COR-L47 (cell line): ENCODE measurements at regions not wholly inside any gene's neighbourhood (a gene's known extent, or its start where the extent isn't known, plus 50 kb on each side); places are given as distances from the start of the nearest gene placed in this dataset.

Experiments
- DNase-seq: peaks from one replicate; lab custom pipeline; 2025; lab: John Stamatoyannopoulos, UW

- DNase-seq: no peak
Observed at GRCh38 chr18:24561369-24561965, 101.0 kb downstream of the HRH4 start.

DNA sequence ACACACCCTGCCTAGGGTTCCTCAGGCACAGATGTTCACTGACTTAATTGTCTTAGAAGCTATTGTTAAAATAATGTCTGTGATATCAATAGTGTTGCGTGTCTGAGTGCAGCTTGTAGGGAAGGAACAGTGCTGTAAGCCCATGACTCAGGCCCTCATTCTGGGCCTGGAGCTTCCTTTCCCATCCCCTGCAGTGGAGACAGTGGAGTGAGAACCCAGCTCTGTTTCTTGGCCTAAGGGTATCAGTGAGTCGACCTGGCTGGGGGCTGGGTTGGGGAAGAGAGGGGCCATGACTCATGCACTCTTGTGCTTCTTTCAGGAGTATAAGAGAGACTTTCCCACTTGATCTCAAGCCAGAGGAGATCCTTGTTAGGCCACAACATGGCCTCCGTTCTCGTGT, 106.8 kb downstream of the HRH4 start:
- DNase-seq: no peak

DNA sequence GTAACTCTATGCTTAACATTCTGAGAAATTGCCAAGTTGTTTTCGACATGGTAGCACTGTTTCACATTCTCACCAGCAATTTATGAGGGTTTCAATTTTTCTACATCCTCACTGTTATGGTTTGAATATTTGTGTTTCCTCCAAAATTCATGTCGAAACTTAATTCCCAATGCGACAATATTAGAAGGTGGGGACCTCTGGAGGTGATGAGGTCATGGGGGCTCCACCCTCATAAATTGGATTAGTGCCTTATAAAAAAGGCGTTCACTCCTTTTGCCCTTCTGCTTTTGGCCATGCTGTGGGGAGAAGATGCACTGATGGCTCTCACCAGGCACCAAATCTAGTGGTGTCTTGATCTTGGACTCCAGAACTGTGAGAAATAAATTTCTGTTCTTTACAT, 110.3 kb downstream of the HRH4 start:
- no peak for DNase-seq

GRCh38 chr18:24582771-24583170, 122.3 kb downstream of the HRH4 start:
- no peak for DNase-seq

- no peak for DNase-seq
Observed at GRCh38 chr18:24584205-24584604, 123.8 kb downstream of the HRH4 start.

- DNase-seq: no peak
Observed at GRCh38 chr18:24584813-24585212, 124.4 kb downstream of the HRH4 start.

- DNase-seq: no peak
Observed at GRCh38 chr18:24585996-24586566, 125.6 kb downstream of the HRH4 start.

DNA sequence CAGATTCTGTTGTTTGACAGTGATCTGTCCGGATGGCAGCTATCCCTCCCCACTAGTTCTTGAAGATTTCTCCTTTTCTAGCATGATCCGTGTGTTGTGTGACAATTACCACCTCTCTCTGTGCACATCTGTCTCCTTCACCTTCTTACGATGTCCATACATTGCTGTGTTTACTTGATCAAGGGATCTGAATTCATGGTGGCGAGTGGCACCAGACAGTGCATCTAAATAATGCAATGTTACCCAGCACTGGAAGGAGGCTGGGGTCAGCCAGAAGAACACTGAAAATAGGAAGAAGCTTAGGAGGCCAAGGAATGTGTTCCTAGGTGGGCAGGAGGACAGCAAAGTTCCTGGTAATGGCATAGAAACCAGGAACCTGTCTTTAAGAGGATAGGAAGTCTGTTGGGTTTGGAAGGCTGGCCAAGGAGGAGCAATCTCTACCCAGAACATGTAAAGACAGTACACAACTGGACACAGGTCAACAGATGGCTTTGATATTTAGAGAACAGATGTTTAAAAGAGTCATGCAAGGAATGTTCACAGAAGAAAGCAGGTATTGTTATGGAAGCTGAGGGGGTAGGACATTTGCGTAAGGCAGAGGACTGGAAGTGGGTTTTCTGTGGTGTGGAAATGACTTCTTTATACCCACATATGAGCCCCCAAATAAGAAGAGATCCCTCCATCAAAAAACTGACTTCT, 126.4 kb downstream of the HRH4 start:
- no peak for DNase-seq

GRCh38 chr18:24588440-24588839, 128.0 kb downstream of the HRH4 start:
- DNase-seq: no peak

GRCh38 chr18:24590946-24591345, 130.5 kb downstream of the HRH4 start:
- no peak for DNase-seq

GRCh38 chr18:24593401-24593800, 133.0 kb downstream of the HRH4 start:
- no peak for DNase-seq

- no peak for DNase-seq
Observed at GRCh38 chr18:24593886-24594285, 133.4 kb downstream of the HRH4 start.

- no peak for DNase-seq
Observed at GRCh38 chr18:24595561-24596031, 135.2 kb downstream of the HRH4 start.

GRCh38 chr18:24600076-24600654, 139.7 kb downstream of the HRH4 start:
- peak; percentile 81 for DNase-seq

DNA sequence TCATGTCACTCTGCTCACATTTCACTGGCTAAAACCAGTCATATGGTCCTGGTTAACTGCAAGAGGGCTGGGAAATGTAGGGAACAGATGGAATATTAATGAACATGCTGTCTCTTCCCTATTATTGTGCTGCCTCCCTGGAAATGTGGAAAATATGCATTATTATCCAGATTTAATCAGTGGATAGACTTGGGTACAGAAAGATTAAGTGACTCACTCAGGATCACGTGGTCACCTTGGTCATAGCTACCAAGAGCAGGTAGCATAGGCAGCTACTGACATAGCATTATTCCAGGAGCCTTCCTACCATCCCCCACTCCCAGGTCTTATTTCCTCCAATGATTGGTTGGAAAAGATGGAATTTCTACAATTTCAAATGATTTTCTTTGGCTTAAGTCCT, 141.1 kb downstream of the HRH4 start:
- no peak for DNase-seq

GRCh38 chr18:24602201-24602600, 141.8 kb downstream of the HRH4 start:
- no peak for DNase-seq

- no peak for DNase-seq
Observed at GRCh38 chr18:24603151-24603550, 142.7 kb downstream of the HRH4 start.

- no peak for DNase-seq
Observed at GRCh38 chr18:24605444-24605843, 145.0 kb downstream of the HRH4 start.

GRCh38 chr18:24609254-24609653, 148.8 kb downstream of the HRH4 start:
- DNase-seq: no peak

- DNase-seq: no peak
Observed at GRCh38 chr18:24611075-24611474, 150.6 kb downstream of the HRH4 start.

GRCh38 chr18:24613896-24614640, 153.6 kb downstream of the HRH4 start:
- no peak for DNase-seq

DNA sequence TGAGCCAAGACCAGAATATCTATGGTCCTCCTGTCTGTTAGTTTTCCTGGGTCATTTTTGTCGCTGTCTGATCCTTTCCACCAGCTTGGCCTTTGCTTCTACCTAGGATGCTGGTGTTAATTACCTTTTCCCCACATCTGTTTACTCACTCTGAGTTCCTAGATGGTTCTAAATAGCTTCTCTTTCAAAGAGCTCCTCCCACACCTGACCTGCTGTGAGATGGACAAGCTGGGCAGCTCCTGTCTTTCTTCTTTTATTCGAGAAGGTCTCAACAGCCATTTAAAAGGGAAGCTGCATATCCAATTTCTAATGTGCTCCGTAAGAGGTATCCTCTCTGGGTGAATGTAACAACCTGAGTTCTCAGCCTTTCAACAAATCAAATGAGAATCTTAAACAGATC, 156.2 kb downstream of the HRH4 start:
- DNase-seq: peak; percentile 70
